CD4-positive, alpha-beta T cell treated with Interferon alpha-2 for 1 hour (primary cell): ENCODE measurements at regions not wholly inside any gene's neighbourhood (a gene's known extent, or its start where the extent isn't known, plus 50 kb on each side); places are given as distances from the start of the nearest gene placed in this dataset.
"Not testable (repeated sequence)": the region's sequence is repeated elsewhere in the genome, so short reads cannot be mapped to it uniquely, and the experiment has no call there.

ENCODE experiments used
- DNase-seq, 2 donors: peaks; one replicate each; pipeline ENCODE4 v3.0.0-alpha.2; 2020 to 2022

DNA sequence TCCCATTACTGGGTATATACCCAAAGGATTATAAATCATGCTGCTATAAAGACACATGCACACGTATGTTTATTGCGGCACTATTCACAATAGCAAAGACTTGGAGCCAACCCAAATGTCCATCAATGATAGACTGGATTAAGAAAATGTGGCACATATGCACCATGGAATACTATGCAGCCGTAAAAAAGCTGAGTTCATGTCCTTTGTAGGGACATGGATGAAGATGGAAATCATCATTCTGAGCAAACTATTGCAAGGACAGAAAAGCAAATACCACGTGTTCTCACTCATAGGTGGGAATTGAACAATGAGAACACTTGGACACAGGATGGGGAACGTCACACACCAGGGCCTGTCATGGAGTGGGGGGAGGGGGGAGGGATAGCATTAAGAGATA, 175.0 kb upstream of the FZD8 start:
- not testable (repeated sequence) for DNase-seq

DNA sequence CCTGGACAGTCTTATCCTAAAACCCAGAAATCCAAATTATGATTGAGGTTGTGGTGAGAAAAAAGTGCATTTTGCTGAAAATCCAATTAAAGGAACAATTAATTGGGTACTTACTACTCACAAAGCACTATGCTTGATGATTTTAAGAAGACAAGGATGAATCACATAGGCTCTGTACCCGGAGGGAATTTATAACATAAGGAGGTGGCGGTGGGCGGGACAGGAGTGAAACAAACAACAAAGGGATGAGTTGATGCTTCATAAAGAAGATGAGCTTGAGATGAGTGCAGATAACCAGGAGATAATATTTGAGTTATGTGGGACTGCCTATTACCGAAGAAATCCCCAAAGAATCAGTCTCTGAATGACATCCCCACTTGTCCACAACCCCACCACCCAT, 171.1 kb upstream of the FZD8 start:
- no peak for DNase-seq

DNA sequence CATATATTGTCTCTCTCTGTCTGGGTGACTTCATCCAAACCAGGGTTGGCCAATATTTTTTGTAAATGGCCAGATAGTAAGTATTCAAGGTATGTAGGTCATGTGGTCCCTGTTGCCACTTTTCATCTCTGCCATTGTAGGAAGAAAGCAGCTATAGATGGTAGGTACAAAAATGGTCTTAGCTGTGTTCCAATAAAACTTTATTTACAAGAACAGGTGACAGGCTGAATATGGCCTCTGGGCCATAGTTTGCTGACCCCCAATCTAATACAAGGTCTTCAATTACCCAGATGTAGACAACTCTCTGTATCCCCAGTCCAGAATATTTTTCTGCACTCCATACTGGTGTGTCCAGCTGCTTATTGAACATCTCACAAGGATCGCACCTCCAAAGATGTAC, 166.2 kb upstream of the FZD8 start:
- DNase-seq: no peak

DNA sequence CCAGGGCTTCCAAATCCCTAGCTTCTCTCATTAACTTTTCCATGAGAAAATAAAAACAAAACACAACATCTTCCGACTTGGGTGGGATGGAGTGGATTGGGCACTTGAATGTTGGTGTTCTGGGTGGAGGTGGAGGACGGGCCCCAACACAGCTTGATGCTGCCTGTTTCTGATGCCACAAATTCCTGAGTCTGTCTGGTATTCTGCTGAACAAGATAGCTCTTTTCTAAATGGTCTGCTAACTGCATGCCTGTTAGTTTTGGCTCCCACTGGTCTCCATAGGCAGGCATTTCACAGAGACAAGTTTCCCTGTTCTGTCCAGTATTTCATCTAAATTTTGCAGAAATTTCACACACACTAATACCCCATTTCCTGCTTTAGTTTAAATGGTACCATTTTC, 160.9 kb upstream of the FZD8 start:
- DNase-seq: no peak

DNA sequence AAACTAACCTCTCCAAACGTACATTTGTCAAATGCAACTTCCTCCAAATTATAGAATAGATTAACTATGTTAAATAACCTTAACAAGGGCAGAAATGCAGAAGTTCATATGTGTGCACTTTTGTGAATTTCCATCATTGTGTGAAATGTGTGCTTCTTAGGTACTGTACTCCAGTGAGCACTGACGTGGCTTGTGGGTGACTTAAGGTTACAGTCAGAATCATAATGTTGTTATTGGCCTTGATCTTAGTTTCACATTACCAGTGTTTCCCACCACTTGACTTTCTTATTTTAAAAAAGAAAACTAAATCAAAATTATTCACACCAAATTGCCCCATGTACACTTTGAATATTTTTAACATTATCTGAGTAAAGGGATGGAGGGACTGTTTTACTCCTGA, 155.1 kb upstream of the FZD8 start:
- DNase-seq: no peak

DNA sequence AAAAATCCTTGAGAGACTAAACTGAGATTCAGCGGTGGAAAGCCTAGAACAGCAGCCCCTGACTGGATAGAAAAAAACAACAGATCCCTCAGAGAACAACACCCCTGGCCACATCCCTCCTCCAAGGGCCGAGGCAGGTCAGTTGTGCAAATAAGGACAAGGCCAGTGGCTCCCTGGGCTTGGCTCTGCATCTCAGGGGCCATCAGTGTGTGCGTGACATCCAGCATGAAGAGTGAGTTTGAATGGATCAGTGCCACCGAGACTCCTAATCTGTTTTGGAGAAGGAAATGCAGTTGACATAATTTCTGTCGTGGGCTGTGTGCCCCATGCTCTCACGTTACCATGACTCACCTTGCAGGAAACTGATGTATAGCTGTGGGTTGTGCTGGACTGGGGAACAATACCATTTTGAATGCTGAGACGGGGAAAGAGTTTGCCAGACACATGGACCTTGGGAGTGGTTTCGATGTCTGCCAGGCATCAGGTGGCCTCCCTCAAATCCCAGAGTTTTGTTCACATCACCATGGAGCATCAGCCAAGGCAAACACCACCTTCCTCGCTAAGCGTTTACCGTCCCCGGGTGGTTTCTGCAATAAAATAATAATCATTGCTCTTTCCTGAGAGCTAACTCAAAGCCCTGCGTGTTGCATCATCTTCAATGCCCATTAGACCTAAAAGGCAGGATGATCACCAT, 153.2 kb upstream of the FZD8 start:
- DNase-seq: no peak

DNA sequence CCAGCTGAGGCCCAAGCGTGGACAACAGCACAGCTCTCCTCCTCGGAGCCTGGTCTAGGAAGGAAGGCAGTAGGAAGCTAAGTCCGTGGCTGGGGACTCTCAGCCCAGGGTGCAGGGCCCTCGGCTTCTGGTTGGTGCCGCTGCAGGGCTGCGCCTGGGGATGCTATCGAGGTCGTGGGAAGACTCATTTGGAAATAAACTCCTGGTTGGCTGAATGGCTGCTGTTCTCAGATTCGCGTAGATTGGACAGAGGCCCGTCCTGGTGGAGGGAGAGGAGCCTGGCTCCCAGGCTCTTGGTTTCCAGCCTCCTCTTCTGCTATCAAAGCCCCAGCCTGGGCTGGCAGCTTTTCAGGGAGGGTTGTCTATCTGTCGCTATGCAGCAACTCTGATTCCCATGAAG, 152.6 kb upstream of the FZD8 start:
- no peak for DNase-seq

DNA sequence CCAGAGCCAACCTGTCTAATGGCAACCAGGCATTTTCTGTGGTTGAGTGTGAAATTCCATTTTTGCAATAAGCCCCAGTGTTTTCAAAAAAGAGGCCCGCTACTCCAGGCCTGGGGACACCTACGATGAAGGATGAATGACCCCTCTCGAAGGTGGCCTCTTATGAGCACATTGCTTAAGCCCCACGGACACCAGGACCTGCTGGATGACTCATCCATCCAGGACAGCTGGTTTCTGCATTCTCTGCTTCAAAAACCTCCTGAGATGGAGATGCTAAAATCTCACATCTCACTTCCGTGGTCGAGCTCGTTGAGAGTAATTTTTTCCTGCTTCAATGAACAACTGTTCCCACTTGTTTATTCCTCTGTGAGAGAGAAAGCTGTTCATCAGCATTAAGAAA, 150.2 kb upstream of the FZD8 start:
- DNase-seq: no peak

DNA sequence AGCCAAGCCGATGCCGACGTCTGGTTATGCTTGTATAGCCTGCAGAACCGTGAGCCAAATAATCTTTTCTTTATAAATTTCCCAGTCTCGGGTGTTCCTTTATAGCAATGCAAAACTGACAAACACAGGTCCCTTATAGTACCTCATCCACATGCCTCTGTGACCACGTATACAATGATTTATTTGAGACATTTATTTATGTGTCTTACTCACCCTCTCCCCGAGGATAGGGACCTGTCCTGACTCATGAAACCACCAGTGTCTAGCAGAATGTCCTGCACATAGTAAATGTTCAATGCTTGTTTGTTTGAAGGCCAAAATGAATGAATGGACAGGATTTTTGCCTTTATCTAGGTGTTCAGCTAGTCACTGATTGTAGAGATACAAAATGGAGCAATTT, 147.9 kb upstream of the FZD8 start:
- no peak for DNase-seq

DNA sequence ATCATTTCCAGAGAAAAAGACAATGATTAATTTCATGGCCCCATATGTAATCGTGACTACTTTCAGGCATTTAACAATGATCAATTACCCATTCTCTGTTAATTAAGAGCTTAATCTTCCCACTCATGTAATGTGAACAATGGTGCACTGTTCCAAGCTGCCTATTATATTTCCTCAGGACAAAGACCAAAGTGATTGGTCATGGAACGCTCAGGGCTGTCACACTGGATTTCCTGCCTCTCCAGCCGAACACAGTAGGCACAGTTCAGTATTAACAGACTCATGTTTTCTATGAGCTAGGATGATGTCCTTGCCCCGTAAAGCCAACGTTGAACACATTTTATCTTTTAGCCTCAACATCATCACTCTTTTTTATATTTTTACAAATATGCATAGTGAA, 142.7 kb upstream of the FZD8 start:
- no peak for DNase-seq

DNA sequence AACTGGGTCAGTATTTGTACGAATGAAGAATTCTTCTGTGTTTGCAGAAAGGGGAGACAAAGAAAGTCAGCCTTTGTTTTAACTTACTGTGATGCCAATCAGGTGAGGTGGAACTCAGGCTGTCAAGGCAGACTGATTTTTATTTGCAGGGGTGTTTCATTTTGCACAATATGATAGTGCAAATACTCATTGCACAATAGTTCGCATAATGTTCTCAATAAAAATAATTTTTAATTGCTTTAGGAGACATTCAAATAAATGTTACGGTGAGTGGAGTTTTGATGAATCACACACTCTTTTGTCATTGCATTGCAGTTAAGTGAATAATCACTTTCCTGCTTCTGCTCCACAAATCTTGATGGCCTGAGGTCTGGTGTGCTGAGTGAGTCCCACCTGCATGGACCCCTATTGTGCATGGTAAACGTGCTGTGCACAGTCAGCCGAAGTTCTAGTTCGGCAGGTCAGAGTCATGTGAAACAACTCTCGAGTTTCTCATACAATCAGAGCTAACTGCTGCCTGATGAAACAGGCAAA, 141.3 kb upstream of the FZD8 start:
- no peak for DNase-seq

DNA sequence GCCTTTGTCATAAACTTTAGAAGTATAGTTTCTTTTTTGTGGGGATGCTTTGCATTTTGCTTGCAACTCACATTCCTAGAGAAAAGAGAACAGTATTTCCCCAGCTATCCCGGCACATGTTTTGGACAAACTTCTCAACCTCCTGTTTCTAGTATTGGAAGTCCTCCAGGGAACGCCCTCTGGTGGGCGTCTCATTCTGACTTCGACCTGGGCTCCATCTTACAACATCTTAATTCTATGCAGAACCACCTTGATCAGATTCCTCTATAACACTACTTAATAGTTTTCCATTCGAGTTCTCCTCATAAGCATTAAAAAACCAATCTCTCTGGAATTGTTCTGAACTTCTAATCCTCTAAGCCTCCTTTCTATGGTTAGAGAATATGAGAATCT, 139.5 kb upstream of the FZD8 start:
- no peak for DNase-seq

DNA sequence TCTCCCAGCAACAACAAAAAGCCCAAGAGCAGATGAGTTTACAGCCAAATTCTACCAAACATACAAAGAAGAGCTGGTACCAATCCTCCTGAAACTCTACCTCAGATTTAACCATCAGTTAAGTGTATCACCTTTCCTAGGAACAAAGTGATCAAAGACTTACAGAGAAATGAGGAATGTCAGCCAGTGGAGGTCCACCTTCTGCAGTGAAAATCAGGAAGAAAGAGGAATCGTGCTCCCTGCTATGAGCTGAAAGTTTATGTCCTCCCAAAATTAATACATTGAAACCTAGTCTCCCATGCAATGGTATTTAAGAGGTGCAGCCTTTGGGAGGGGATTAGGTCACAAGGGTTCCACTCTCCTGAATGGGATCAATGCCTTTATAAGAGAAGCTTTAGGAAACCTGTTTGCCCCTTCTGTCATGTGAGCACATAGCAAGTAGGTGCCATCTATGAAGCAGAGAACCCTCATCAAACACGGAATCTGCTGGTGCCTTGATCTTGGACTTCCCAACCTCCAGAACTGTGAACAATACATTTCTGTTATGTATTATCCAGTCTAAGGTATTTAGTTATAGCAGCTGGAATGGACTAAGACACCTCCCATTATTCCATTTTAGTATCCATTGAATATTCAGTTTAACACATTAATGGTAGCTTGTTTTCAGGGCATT, 139.0 kb upstream of the FZD8 start:
- no peak for DNase-seq

DNA sequence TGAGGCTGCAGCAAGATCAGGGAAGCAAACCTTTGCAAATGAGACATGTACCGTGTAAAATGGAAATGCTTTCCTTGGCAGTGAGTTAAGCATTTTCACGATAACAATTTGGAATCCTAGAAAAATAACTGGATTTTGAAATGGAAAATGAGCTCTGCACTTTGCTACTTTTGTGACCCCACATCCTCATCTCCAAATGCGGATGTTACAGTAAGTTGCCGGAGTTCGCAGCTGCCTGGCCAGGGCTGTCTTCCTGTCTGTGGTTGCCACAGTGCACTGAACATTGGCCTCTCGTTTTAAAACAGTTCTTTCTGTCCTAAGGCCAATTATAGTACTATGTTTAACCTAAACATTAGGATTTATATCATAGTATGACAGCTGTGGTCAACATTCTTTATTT, 136.2 kb upstream of the FZD8 start:
- DNase-seq: no peak

DNA sequence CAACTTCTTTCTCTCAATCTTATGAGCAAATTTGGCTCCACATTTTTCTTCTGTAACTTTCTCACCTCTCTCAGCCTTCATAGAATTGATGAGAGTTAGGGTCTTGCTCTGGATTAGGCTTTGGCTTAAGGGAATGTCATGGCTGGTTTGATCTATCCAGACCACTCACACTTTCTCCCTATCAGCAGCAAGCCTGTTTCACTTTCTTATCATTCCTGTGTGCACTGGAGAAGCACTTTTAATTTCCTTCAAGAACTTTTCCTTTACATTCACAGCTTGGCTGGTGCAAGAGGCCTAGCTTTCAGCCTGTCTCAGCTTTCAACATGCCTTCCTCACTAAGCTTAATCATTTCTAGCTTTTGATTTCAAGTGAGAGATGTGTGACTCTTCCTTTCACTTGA, 134.5 kb upstream of the FZD8 start:
- DNase-seq: not testable (repeated sequence)

DNA sequence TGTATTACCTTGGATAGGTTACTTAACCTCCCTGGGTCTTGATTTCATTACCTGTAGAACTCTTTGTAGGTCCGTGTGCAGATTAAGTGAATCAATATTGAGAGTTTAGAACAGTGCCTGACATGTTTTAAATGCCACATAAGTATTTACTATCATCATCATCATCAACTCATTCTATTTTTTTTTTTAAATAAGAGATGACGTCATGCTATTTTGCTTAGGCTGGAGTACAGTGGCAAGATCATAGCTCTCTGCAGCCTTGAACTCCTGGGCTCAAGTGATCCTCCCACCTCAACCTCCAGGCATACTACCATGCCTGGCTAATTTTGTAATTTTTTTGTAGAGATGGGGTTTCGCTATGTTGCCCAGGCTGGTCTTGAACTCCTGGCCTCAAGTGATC, 132.0 kb upstream of the FZD8 start:
- DNase-seq: no peak

DNA sequence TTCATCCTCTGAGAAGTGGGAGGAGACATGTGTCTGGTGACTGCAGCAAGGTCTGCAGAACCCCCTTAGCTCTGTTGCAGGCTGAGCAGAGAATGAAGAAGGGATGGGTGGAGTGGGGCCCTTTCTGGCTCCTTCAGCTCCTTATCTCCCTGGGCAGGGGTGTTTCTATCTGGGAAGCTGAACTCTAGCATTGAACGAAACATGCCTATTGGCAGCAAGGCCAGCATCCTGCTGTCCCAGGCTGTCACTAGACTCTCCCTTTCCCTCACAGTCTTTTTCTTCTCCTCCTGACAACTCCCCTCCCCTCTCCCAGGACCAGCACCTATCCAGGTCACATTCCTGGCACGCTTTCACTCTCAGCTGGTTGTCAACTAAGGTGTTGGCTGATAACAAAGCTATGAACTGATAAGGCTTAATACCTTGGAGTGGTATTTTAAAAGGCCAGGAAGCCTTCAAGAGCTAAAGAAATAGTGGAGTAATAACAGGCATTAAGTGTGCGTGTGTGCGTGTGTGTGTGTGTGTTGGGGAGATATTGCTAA, 128.8 kb upstream of the FZD8 start:
- no peak for DNase-seq

DNA sequence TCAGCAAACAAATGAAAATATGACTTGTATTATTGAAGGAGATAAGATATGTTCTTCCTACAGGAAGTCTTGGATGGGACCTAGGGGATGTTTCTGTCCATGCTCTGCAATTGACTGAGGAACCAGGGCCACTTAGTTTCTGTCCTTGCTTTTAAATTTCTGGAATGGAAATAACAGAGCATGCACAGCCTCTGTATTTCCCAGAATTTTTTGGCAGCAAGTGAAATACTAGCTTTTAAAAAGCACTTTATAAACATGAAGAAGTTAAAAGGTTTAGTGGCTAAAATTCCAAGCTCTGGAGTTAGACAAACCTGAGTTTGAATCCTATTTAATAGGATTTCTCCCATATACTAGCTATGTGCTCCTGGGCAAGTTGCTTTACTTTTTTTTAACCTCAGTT, 127.7 kb upstream of the FZD8 start:
- no peak for DNase-seq

DNA sequence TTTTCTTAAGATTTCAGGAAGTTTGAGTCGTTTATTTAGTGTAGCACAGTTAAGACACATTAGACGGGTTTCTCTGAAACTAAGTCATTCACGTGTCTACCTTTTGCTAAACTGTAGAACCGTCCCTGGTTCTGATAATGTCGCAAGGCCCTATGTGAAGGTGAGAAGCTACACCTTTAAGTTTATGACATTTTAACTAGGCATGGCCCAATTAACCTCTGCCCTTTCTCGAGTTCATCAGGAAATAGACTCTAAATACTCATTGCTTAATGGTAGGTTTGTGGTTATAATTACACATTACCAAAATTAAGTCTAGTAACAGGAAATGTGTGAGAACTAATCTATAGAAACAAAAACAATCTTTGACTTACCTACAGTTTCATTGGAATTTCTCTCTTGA, 126.6 kb upstream of the FZD8 start:
- no peak for DNase-seq

DNA sequence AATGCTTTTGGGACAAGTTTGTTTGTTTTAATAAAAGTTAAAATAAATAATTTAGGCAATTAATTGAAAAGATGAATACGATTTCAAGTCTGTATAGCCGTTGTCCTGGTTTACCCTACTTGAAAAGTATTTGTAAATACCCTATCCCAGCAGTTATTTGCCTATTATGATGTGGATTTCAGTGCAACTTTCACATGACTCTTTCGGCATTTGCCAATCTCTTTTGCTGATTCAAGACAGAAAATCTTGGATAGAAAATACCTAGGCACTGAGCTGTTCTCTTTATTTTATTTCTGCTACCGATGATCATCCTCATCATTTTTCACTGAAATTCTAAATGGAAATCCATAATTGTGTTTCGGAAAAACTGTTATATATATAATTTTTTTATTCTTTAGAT, 125.9 kb upstream of the FZD8 start:
- no peak for DNase-seq

DNA sequence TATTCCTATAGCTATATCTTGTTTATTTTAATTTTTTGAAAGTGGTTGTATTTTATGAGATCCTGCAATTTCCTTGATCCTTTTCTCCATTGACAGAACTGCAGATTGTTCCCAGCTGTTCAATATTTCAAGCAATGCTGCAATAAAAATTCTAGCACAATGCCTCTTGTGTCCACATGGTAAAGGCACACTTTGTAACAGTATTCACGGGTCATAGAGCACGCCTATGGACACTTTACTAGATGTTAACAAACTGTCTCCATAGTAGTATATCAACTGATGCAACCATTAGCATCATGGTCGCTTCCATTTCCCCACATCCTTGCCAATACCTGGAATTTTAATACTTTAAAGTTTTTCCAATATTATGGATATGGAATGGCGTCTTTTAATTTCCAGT, 123.9 kb upstream of the FZD8 start:
- DNase-seq: no peak

DNA sequence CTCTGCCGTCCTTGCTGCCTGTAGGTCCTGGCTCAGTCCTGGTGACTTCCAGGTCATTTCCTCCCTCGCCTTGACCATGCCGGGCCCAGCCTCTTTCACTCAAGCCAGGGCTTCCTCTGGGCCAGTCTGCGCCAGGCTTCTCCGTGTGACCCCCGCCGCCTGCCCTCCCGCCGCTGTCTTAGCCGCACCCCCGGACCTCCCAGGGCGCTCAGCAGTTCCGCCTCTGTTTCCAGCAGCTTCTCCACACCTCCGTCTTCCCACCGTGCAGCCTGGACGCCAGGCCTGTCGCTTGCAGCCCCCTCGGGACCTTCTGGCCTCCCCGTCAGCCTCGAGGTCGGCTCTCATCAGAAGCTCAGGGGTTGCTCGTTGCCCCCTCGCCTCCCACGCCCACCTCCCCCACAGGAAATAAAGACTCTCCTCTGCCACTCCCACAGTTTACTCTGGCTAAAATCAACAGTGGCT, 123.0 kb upstream of the FZD8 start:
- no peak for DNase-seq

DNA sequence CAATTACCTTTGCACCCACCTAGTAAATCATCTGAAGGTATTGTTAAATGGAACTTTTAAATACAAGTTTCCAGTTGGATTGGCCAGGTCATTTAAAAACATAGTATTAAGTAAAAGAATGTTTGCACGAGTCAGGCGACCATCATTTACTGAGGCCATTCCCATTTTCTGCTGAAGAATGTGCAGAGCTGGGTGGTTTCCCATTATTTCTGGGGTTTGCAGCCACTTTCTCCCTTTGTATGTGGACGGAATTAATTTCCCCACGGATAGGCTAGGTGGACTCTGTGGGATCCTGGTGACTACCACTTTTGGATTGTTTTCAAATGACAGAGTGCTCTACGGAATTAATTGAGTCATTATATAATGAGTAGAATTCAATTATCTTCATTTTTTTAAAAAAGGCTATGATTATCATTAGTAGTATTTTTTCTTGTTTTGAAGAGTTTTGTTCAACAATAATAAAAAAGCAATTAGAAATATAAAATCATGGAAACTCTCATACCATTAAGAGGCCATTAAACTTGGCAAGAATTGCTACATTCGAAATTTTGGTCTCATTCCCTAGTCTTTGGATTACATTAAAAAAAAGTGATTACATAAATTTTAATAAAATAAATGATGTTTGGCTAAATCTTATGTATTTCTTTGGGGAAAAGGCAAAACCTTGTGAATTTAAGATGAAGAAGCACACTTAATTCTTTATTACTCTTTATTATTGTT, 120.4 kb upstream of the FZD8 start:
- DNase-seq: no peak

DNA sequence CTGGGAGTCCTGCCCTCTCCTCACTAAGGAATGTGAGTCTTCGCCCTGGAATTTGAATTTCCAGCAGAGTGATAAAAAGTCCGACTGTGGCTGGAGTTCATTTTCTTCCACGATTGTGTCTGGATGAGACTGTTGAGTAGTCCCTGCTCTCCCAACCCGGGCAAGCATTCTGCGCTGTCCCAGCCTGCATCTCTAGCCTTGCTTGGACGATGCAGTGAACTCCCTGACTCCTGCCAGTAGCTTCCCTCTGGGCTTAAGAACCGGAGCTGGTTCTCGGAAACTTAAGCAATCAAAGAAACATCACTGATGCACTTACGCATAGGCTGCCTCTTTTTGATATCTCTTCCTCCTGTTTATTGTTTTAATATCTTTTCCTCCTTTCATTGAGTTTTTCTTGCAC, 116.0 kb upstream of the FZD8 start:
- no peak for DNase-seq
